OCI-LY1 (cell line): ENCODE measurements at regions not wholly inside any gene's neighbourhood (a gene's known extent, or its start where the extent isn't known, plus 50 kb on each side); places are given as distances from the start of the nearest gene placed in this dataset.

ENCODE experiments used
- H2AFZ ChIP-seq: fragments of 200-600 bp; sonication (generic), shearing (Covaris generic); 2 replicates; pipeline ENCODE4 v1.6.0; 2014; ENCODE audit warnings: antibody characterized with exemption, mild to moderate bottlenecking, low read length
- H3F3A ChIP-seq: fragments of 200-600 bp; sonication (generic), shearing (Covaris generic); 2 replicates; pipeline ENCODE4 v1.6.0; 2014; ENCODE audit warnings: mild to moderate bottlenecking, antibody characterized with exemption, low read length, moderate library complexity; ENCODE audit not compliant: insufficient read depth
- H3K27ac ChIP-seq: fragments of 200-600 bp; sonication (generic); 2 replicates; pipeline ENCODE4 v1.5.1; 2014; ENCODE audit warnings: low read length, mixed run types, mild to moderate bottlenecking, low read depth; ENCODE audit not compliant: poor library complexity, severe bottlenecking
- H3K27me3 ChIP-seq: fragments of 200-600 bp; sonication (generic); 2 replicates; pipeline ENCODE4 v1.6.0; 2014; ENCODE audit warnings: antibody characterized with exemption, mild to moderate bottlenecking, low read length, moderate library complexity; ENCODE audit not compliant: insufficient read depth
- H3K36me3 ChIP-seq: fragments of 200-600 bp; sonication (generic); 2 replicates; pipeline ENCODE4 v1.6.1; 2014; ENCODE audit warnings: mild to moderate bottlenecking, antibody characterized with exemption, low read length, moderate library complexity, mixed read lengths; ENCODE audit not compliant: insufficient read depth
- H3K4me1 ChIP-seq: fragments of 200-600 bp; sonication (generic); 2 replicates; pipeline ENCODE4 v1.5.1; 2014; ENCODE audit warnings: mild to moderate bottlenecking, low read length, moderate library complexity; ENCODE audit not compliant: insufficient read depth, severe bottlenecking
- H3K4me2 ChIP-seq: fragments of 200-600 bp; sonication (generic), shearing (Covaris generic); 2 replicates; pipeline ENCODE4 v1.6.1; 2014; ENCODE audit warnings: low read length
- H3K4me3 ChIP-seq: fragments of 200-600 bp; sonication (generic); 2 replicates; pipeline ENCODE4 v1.5.1; 2014; ENCODE audit warnings: low read length, low read depth, mild to moderate bottlenecking, mixed read lengths; ENCODE audit not compliant: poor library complexity, severe bottlenecking
- H3K79me2 ChIP-seq: fragments of 200-600 bp; shearing (Covaris generic); 2 replicates; pipeline ENCODE4 v1.6.1; 2016; ENCODE audit warnings: mixed run types, low read length, mixed read lengths; ENCODE audit not compliant: insufficient read depth
- H3K9ac ChIP-seq: fragments of 200-600 bp; sonication (generic), shearing (Covaris generic); 2 replicates; pipeline ENCODE4 v1.6.1; 2014; ENCODE audit warnings: mild to moderate bottlenecking, low read length, mixed read lengths
- H3K9me2 ChIP-seq: fragments of 200-600 bp; sonication (generic), shearing (Covaris generic); 2 replicates; pipeline ENCODE4 v1.6.1; 2014; ENCODE audit warnings: low read depth, mild to moderate bottlenecking, low read length, mixed read lengths
- H3K9me3 ChIP-seq: fragments of 200-600 bp; shearing (Covaris generic); 2 replicates; pipeline ENCODE4 v1.6.1; 2014; ENCODE audit warnings: low read length, mixed read lengths
- H4K20me1 ChIP-seq: fragments of 200-600 bp; sonication (generic), shearing (Covaris generic); 2 replicates; pipeline ENCODE4 v1.6.0; 2016; ENCODE audit warnings: mild to moderate bottlenecking, low read length; ENCODE audit not compliant: insufficient read depth
- CTCF ChIP-seq: fragments of 200-600 bp; sonication (generic), shearing (Covaris generic); IDR thresholded peaks from 2 replicates; pipeline ENCODE4 v1.5.1; 2017; ENCODE audit warnings: mild to moderate bottlenecking, antibody characterized with exemption, low read length, moderate library complexity, mixed read lengths
- EZH2 ChIP-seq: fragments of 200-600 bp; sonication (generic), shearing (Covaris generic); IDR thresholded peaks from 2 replicates; pipeline ENCODE4 v1.8.0; 2017; ENCODE audit warnings: borderline replicate concordance, mixed run types, mild to moderate bottlenecking, antibody characterized with exemption, low read length, moderate library complexity, mixed read lengths

DNA sequence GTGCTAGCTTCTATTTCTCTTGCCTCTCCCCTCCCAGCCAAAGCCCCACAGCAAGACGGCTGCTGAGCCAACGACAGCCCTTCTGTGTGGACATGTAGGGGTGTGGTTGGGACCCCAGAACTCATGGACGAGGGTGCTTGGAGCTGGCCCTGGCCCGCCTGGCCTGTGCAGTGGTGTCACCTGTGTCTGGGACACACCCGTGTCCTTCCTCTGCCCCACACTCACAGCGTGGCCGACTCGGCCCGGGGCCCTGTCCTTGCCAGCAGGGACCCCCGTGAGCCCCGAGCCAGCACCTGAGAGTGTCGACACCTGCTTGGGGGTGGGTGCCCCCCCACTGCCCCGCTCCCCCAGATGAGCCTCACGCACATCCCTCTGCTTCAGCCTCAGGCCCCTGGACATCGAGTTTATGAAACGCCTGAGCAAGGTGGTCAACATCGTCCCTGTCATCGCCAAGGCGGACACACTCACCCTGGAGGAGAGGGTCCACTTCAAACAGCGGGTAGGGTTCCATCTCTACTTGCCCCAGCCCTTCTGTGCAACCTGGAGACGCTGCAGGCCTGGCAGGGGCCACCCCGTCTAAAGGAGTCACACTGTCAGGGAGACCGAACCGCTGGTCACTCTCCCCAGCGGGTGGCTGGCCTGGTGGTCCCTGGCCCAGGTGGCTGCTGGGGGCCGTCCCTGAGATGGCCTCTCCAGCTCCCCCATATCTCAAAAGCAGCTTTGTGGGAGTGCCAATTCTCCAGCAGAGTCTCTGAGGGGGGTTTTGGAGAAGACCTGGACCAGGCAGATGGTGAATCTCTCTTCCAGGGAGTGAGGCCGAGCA, 349.8 kb downstream of the SEC14L1 start:
- peak overlapping the region; percentile 87 for H3K27ac ChIP-seq
- TF ChIP-seq CTCF (no peak), EZH2 (no peak)

DNA sequence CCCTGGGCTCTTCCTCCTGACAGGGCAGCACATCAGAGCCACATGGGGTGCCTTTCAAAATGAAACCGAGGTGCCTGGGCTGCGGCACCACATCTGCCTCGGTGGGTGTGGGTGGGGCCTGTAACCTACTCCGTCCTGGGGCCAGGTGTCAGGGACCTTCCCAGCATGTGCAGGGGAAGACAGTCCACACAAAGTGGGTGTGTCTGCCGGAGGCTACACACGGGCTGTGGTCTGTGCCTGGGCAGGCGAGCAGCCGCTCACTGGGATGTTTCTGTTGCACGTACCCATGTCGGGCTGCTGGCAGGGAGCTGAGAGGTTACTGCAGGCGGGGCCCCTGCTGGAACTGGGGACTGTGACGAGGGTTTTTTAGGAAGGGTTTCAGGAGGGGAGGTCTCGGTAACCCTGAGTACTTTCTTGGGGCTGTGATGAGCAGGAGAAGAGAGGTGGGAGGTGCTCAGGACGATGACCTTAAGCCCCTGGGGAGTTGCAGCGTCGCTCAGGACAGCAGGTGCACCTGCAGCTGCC, 351.2 kb downstream of the SEC14L1 start:
- H2AFZ ChIP-seq, result no peak overlapping the region
- peak overlapping the region; percentile 87 for H3K27ac ChIP-seq
- H3K36me3 ChIP-seq, result peaks cover 98% of the 10 kb centered on the region
- no peak overlapping the region for H3K4me3 ChIP-seq
- peaks cover 7% of the 10 kb centered on the region for H3F3A ChIP-seq
- H3K79me2 ChIP-seq, result no peaks in the 10 kb centered on the region
- peaks cover 79% of the 10 kb centered on the region for H3K4me1 ChIP-seq
- H4K20me1 ChIP-seq, result no peaks in the 10 kb centered on the region
- H3K9me3 ChIP-seq, result no peaks in the 10 kb centered on the region
- peak overlapping the region; percentile 32; the same call in 1 of the 2 replicates for H3K9ac ChIP-seq
- peak overlapping the region; percentile 49; the same call in 1 of the 2 replicates for H3K4me2 ChIP-seq
- no peak for TF ChIP-seq EZH2
- no peak; the same call in 1 of the 2 replicates for TF ChIP-seq CTCF
- H3K27me3 ChIP-seq, result no peaks in the 10 kb centered on the region
- H3K9me2 ChIP-seq, result no peaks in the 10 kb centered on the region

More for the DNA sequence above, 349.8 kb downstream of the SEC14L1 start:
- H2AFZ ChIP-seq, result no peak overlapping the region
- H3K9me2 ChIP-seq, result no peaks in the 10 kb centered on the region
- no peak overlapping the region for H3K4me3 ChIP-seq
- peaks cover 98% of the 10 kb centered on the region for H3K36me3 ChIP-seq
- H3K79me2 ChIP-seq, result no peaks in the 10 kb centered on the region; the same call in 1 of the 2 replicates
- H3F3A ChIP-seq, result peaks cover 7% of the 10 kb centered on the region
- H3K4me2 ChIP-seq, result no peak overlapping the region
- H3K9ac ChIP-seq, result no peak overlapping the region; the same call in 1 of the 2 replicates
- H3K27me3 ChIP-seq, result no peaks in the 10 kb centered on the region
- no peaks in the 10 kb centered on the region for H3K9me3 ChIP-seq
- peaks cover 85% of the 10 kb centered on the region for H3K4me1 ChIP-seq
- H4K20me1 ChIP-seq, result no peaks in the 10 kb centered on the region

DNA sequence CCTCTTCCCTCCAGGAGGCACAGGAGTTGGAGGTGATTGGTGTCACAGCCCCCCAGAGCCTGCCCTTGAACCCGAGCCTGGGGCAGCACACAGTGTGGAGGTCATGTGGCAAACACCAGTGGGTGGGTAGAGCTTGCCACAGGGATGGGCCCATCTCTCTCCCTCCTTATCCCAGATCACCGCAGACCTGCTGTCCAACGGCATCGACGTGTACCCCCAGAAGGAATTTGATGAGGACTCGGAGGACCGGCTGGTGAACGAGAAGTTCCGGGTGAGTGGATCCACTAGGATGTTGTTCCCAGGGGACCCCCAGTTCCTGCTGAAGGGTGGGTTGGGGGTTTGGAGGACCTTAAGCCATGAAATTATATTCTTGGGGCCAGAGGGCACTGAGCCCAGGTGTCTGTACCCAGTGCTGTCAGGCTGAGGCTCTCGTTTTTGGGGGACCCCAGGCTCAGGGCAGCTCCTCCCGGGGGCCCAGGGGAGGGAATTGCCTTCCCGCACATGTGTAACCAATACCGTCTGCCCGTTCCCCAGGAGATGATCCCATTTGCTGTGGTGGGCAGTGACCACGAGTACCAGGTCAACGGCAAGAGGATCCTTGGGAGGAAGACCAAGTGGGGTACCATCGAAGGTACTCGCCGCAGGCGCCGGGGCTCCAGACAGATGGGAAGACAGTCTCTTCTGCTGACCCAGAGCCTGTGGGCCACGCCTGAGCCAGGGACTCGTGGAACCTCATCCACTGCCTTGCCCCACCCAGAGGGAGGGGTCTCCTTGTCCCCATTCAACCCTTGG, 351.9 kb downstream of the SEC14L1 start:
- no peak overlapping the region for H2AFZ ChIP-seq
- H3K9ac ChIP-seq, result peak overlapping the region; percentile 22; the same call in 1 of the 2 replicates
- H3K79me2 ChIP-seq, result no peaks in the 10 kb centered on the region
- peaks cover 7% of the 10 kb centered on the region for H3F3A ChIP-seq
- no peak overlapping the region for H3K4me3 ChIP-seq
- TF ChIP-seq CTCF (no peak), EZH2 (no peak)
- no peaks in the 10 kb centered on the region for H3K9me3 ChIP-seq
- peak overlapping the region; percentile 49; the same call in 1 of the 2 replicates for H3K4me2 ChIP-seq
- peaks cover 98% of the 10 kb centered on the region for H3K36me3 ChIP-seq
- peak overlapping the region; percentile 87 for H3K27ac ChIP-seq
- peaks cover 77% of the 10 kb centered on the region for H3K4me1 ChIP-seq
- no peaks in the 10 kb centered on the region for H4K20me1 ChIP-seq
- H3K27me3 ChIP-seq, result no peaks in the 10 kb centered on the region
- no peaks in the 10 kb centered on the region for H3K9me2 ChIP-seq
